ENCODE measurements at regions not wholly inside any gene's neighbourhood (a gene's known extent, or its start where the extent isn't known, plus 50 kb on each side); places are given as distances from the start of the nearest gene placed in this dataset.

- TF ChIP-seq CTCF (IDR thresholded peaks at IDR 0.05; ENCODE audit: low read length) (no peak), EZH2 (IDR thresholded peaks at IDR 0.05; ENCODE audit: borderline replicate concordance, low read length) (no peak)
These were observed 50.2 kb upstream of the SLCO3A1 start for GRCh38 chr15:91803260-91803659.
